MCF 10A (cell line): ENCODE measurements at regions not wholly inside any gene's neighbourhood (a gene's known extent, or its start where the extent isn't known, plus 50 kb on each side); places are given as distances from the start of the nearest gene placed in this dataset.

Experiments used
- BruUV-seq: library from RNA; stranded (reverse); fragments of 400-500 nt; replicated peaks from 2 replicates; lab custom pipeline; 2021; lab: Mats Ljungman, UMichigan
- CTCF ChIA-PET: fragments of 300-600 bp; sonication (Branson Sonifier 250); formaldehyde crosslinking; extraction: SDS; loops from one replicate; lab custom pipeline; 2021; ENCODE audit warnings: antibody characterized with exemption, inconsistent platforms; lab: Yijun Ruan, JAX
- POLR2A ChIA-PET: fragments of 300-600, 350-650 bp; sonication (Branson Sonifier 250); formaldehyde crosslinking; extraction: SDS; loops from one replicate; lab custom pipeline; 2020; ENCODE audit warnings: antibody characterized with exemption, inconsistent platforms; lab: Yijun Ruan, JAX
- DNase-seq: peaks from one replicate; pipeline ENCODE4 v3.0.0-alpha.2; 2018; ENCODE audit not compliant: unreplicated experiment
- H3K27ac Mint-ChIP-seq: one replicate; pipeline ENCODE4 v1.8.0; 2022; ENCODE audit warnings: mild to moderate bottlenecking, low read depth, mixed read lengths; ENCODE audit not compliant: unreplicated experiment
- H3K27me3 Mint-ChIP-seq: one replicate; pipeline ENCODE4 v1.8.0; 2022; ENCODE audit warnings: mixed read lengths; ENCODE audit not compliant: insufficient read depth, unreplicated experiment
- H3K36me3 Mint-ChIP-seq: one replicate; pipeline ENCODE4 v1.8.0; 2022; ENCODE audit warnings: mild to moderate bottlenecking, moderate library complexity, mixed read lengths; ENCODE audit not compliant: insufficient read depth, unreplicated experiment
- H3K4me1 Mint-ChIP-seq: one replicate; pipeline ENCODE4 v1.8.0; 2022; ENCODE audit warnings: mixed read lengths; ENCODE audit not compliant: insufficient read depth, unreplicated experiment
- H3K4me3 Mint-ChIP-seq: one replicate; pipeline ENCODE4 v1.8.0; 2022; ENCODE audit warnings: mild to moderate bottlenecking, moderate library complexity, mixed read lengths; ENCODE audit not compliant: unreplicated experiment
- H3K9me3 Mint-ChIP-seq: one replicate; pipeline ENCODE4 v1.8.0; 2022; ENCODE audit warnings: mixed read lengths; ENCODE audit not compliant: unreplicated experiment
- CTCF ChIP-seq: fragments of 200-600 bp; IDR thresholded peaks from one replicate; pipeline ENCODE4 v1.8.0; 2022; ENCODE audit warnings: antibody characterized with exemption, mild to moderate bottlenecking; ENCODE audit not compliant: unreplicated experiment
- intact Hi-C: fragments of 100-400 bp; cut with micrococcal nuclease; formaldehyde crosslinking; loops from 2 replicates; pipeline ENCODE4 v1.14.1; 2022

GRCh38 chr22:48535868-48536540 is 1291.7 kb downstream of the BRD1 start:
- no peak for TF ChIP-seq CTCF
- ChIA-PET POLR2A (no interaction called here), CTCF (no interaction called here)
- DNase-seq: no peak
- Mint-ChIP-seq H3K27me3 (no peaks in the 10 kb centered on the region), H3K4me3 (no peak overlapping the region), H3K27ac (no peak overlapping the region), H3K9me3 (peaks cover 15% of the 10 kb centered on the region), H3K36me3 (no peaks in the 10 kb centered on the region), H3K4me1 (no peaks in the 10 kb centered on the region)
- intact Hi-C loops: no loop called here
- BruUV-seq: no TSS peak

- TF ChIP-seq CTCF: no peak
- POLR2A ChIA-PET: no interaction called here
- H3K4me1 Mint-ChIP-seq: no peaks in the 10 kb centered on the region
- no peak overlapping the region for H3K27ac Mint-ChIP-seq
- no TSS peak for BruUV-seq
- DNase-seq: no peak
- H3K9me3 Mint-ChIP-seq: peaks cover 15% of the 10 kb centered on the region
- no peaks in the 10 kb centered on the region for H3K27me3 Mint-ChIP-seq
- CTCF ChIA-PET: no interaction called here
- H3K4me3 Mint-ChIP-seq: no peak overlapping the region
- intact Hi-C loops: no loop called here
- H3K36me3 Mint-ChIP-seq: no peaks in the 10 kb centered on the region
Observed at GRCh38 chr22:48534395-48534958, 1293.2 kb downstream of the BRD1 start.

GRCh38 chr22:48532986-48533385 is 1294.7 kb downstream of the BRD1 start:
- intact Hi-C loops: no loop called here
- no peaks in the 10 kb centered on the region for H3K4me1 Mint-ChIP-seq
- POLR2A ChIA-PET: no interaction called here
- H3K27ac Mint-ChIP-seq: no peak overlapping the region
- no peaks in the 10 kb centered on the region for H3K36me3 Mint-ChIP-seq
- no peak overlapping the region for H3K4me3 Mint-ChIP-seq
- no peak for DNase-seq
- H3K27me3 Mint-ChIP-seq: no peaks in the 10 kb centered on the region
- peaks cover 15% of the 10 kb centered on the region for H3K9me3 Mint-ChIP-seq
- no TSS peak for BruUV-seq
- CTCF ChIA-PET: no interaction called here
- no peak for TF ChIP-seq CTCF

- no peak for DNase-seq
- ChIA-PET POLR2A (no interaction called here), CTCF (no interaction called here)
- H3K9me3 Mint-ChIP-seq: peaks cover 16% of the 10 kb centered on the region
- no peak overlapping the region for H3K4me3 Mint-ChIP-seq
- no peaks in the 10 kb centered on the region for H3K4me1 Mint-ChIP-seq
- intact Hi-C loops: no loop called here
- H3K27ac Mint-ChIP-seq: no peak overlapping the region
- no TSS peak for BruUV-seq
- H3K36me3 Mint-ChIP-seq: no peaks in the 10 kb centered on the region
- TF ChIP-seq CTCF: no peak
- H3K27me3 Mint-ChIP-seq: no peaks in the 10 kb centered on the region
Observed at GRCh38 chr22:48531761-48532435, 1295.8 kb downstream of the BRD1 start.
